A549 (cell line): ENCODE measurements at regions not wholly inside any gene's neighbourhood (a gene's known extent, or its start where the extent isn't known, plus 50 kb on each side); places are given as distances from the start of the nearest gene placed in this dataset.

Experiments used
- ATAC-seq, 2 experiments: fragments of 200-7000 bp in 1 of 2; fragments of >200 bp in 1 of 2; cut with Nextera tagmentation in 1 of 2; cut with Tn5 transposase in 1 of 2; 3 replicates each; pipeline versions ENCODE4 v1.8.0 to v1.9.1; 2018 to 2020; ENCODE audit warnings: mild to moderate bottlenecking in 1 of 2, moderate library complexity in 1 of 2
- CTCF ChIA-PET: fragments of 300-600 bp; sonication (Branson Sonifier 250); formaldehyde crosslinking; extraction: SDS; loops from one replicate; lab custom pipeline; 2021; ENCODE audit warnings: antibody characterized with exemption, inconsistent platforms; lab: Yijun Ruan, JAX
- POLR2A ChIA-PET: fragments of 350-600 bp; formaldehyde crosslinking; extraction: SDS; loops from one replicate; lab custom pipeline; 2021; ENCODE audit warnings: antibody characterized with exemption, inconsistent platforms; lab: Yijun Ruan, JAX
- DNase-seq, 2 experiments: peaks; one replicate each; pipeline versions ENCODE4 v3.0.0 to v3.0.0-alpha.2; 2011 to 2016; ENCODE audit warnings: low read depth in 1 of 2, low spot score in 1 of 2
- FAIRE-seq: peaks from 2 replicates; lab custom pipeline; 2011; peaks lifted over from hg19 to GRCh38; lab: Jason Lieb, UNC
- H3K27ac ChIP-seq, 2 experiments: fragments of >200 bp; sonication (Bioruptor Twin); formaldehyde crosslinking; 3 replicates each; pipeline ENCODE4 v1.5.1; 2016 to 2017
- H3K4me1 ChIP-seq: fragments of >200 bp; sonication (Bioruptor Twin); formaldehyde crosslinking; 3 replicates; pipeline ENCODE4 v1.6.1; 2016
- H3K4me2 ChIP-seq: fragments of >200 bp; sonication (Bioruptor Twin); formaldehyde crosslinking; 3 replicates; pipeline ENCODE4 v1.6.1; 2016
- H3K4me3 ChIP-seq: fragments of >200 bp; sonication (Bioruptor Twin); formaldehyde crosslinking; 3 replicates; pipeline ENCODE4 v1.5.1; 2016
- H3K9me3 ChIP-seq: fragments of >200 bp; sonication (Bioruptor Twin); formaldehyde crosslinking; 3 replicates; pipeline ENCODE4 v1.6.1; 2016
- BHLHE40 ChIP-seq: IDR thresholded peaks from 2 replicates; pipeline ENCODE4 v1.6.1; 2012; ENCODE audit warnings: low read depth, low read length, inconsistent platforms
- CHD2 ChIP-seq: fragments of 150-350 bp; IDR thresholded peaks from 2 replicates; pipeline ENCODE4 v1.6.1; 2014; ENCODE audit warnings: low read length; ENCODE audit not compliant: partially characterized antibody
- EHF ChIP-seq: fragments of 250-450 bp; sonication (Bioruptor Pico); IDR thresholded peaks from 2 replicates; pipeline ENCODE4 v1.5.0; 2020; ENCODE audit warnings: mild to moderate bottlenecking
- EP300 ChIP-seq, 2 experiments: fragments of >200 bp; sonication (Bioruptor Twin); formaldehyde crosslinking; IDR thresholded peaks; 2 replicates in 1 of 2; 3 replicates in 1 of 2; pipeline ENCODE4 v1.6.1; 2016 to 2017
- ESRRA ChIP-seq: fragments of 150-350 bp; IDR thresholded peaks from 2 replicates; pipeline ENCODE4 v1.6.1; 2014; ENCODE audit warnings: mild to moderate bottlenecking, low read length, borderline replicate concordance
- FOSL2 ChIP-seq, 2 experiments: fragments of 450-650 bp in 1 of 2; fragments of >200 bp in 1 of 2; sonication (Bioruptor Twin) in 1 of 2; formaldehyde crosslinking; IDR thresholded peaks; 2 replicates each; pipeline versions ENCODE4 v1.5.0 to v1.6.1; 2016 to 2020; ENCODE audit warnings: mild to moderate bottlenecking in 1 of 2, moderate library complexity in 1 of 2
- GATA3 ChIP-seq: IDR thresholded peaks from 2 replicates; pipeline ENCODE4 v1.6.1; 2012; ENCODE audit warnings: borderline replicate concordance
- HEYL ChIP-seq: fragments of 250-450 bp; sonication (Bioruptor Pico); IDR thresholded peaks from 2 replicates; pipeline ENCODE4 v1.8.0; 2021; ENCODE audit warnings: mild to moderate bottlenecking, moderate library complexity
- HOXB13 ChIP-seq: fragments of 250-450 bp; sonication (Bioruptor Pico); IDR thresholded peaks from 2 replicates; pipeline ENCODE4 v1.5.0; 2020; ENCODE audit warnings: low read depth, mild to moderate bottlenecking, moderate library complexity
- HOXB5 ChIP-seq: fragments of 250-450 bp; sonication (Bioruptor Pico); IDR thresholded peaks from 2 replicates; pipeline ENCODE4 v1.5.0; 2020; ENCODE audit warnings: mild to moderate bottlenecking, moderate library complexity
- KDM5A ChIP-seq: fragments of 200-600 bp; sonication (generic); IDR thresholded peaks from 2 replicates; pipeline ENCODE4 v1.6.1; 2016; ENCODE audit warnings: antibody characterized with exemption, mild to moderate bottlenecking
- MAZ ChIP-seq: fragments of 150-350 bp; IDR thresholded peaks from 2 replicates; pipeline ENCODE4 v1.6.1; 2014; ENCODE audit warnings: antibody characterized with exemption, low read depth, low read length, borderline replicate concordance
- MYC ChIP-seq: IDR thresholded peaks from 2 replicates; pipeline ENCODE4 v1.6.1; 2012; ENCODE audit warnings: mild to moderate bottlenecking, inconsistent platforms, low read length, improper control_type of control experiment, borderline replicate concordance
- NFE2L2 ChIP-seq: fragments of 150-350 bp; conservative IDR thresholded peaks from 2 replicates; pipeline ENCODE4 v1.6.1; 2014; ENCODE audit warnings: low read length
- NR3C1 ChIP-seq: fragments of >200 bp; sonication (Bioruptor Twin); formaldehyde crosslinking; IDR thresholded peaks from 3 replicates; pipeline ENCODE4 v1.6.1; 2017
- POLR2A ChIP-seq: IDR thresholded peaks from 2 replicates; pipeline ENCODE4 v1.6.1; 2012; ENCODE audit warnings: mild to moderate bottlenecking, low read length
- RAD21 ChIP-seq, 2 experiments: fragments of >200 bp in 1 of 2; sonication (Bioruptor Twin) in 1 of 2; formaldehyde crosslinking in 1 of 2; IDR thresholded peaks in 1 of 2; conservative IDR thresholded peaks in 1 of 2; 2 replicates in 1 of 2; 3 replicates in 1 of 2; pipeline ENCODE4 v1.6.1; 2012 to 2018; ENCODE audit warnings: inconsistent platforms in 1 of 2
- RNF2 ChIP-seq: fragments of 200-600 bp; sonication (generic); IDR thresholded peaks from 2 replicates; pipeline ENCODE4 v1.6.1; 2016; ENCODE audit warnings: low read depth, mild to moderate bottlenecking, antibody characterized with exemption, moderate library complexity, borderline replicate concordance
- SMC3 ChIP-seq: fragments of >200 bp; sonication (Bioruptor Twin); formaldehyde crosslinking; IDR thresholded peaks from 3 replicates; pipeline ENCODE4 v1.6.1; 2018; ENCODE audit warnings: inconsistent platforms
- TFCP2L1 ChIP-seq: fragments of 250-450 bp; sonication (Bioruptor Pico); IDR thresholded peaks from 2 replicates; pipeline ENCODE4 v1.5.0; 2021; ENCODE audit warnings: mild to moderate bottlenecking
- TP53 ChIP-seq: fragments of 250-450 bp; sonication (Bioruptor Pico); IDR thresholded peaks from 2 replicates; pipeline ENCODE4 v1.5.0; 2021; ENCODE audit warnings: mild to moderate bottlenecking, moderate library complexity
- ZNF302 ChIP-seq: fragments of 250-450 bp; sonication (Bioruptor Pico); IDR thresholded peaks from 2 replicates; pipeline ENCODE4 v1.9.0; 2021; ENCODE audit warnings: inconsistent platforms, mild to moderate bottlenecking, moderate library complexity
- WGBS: methylation state at CpG from one replicate; pipeline ENCODE4 v1.1.6; 2017; ENCODE audit errors: missing lambda C conversion rate; 5-methylcytosine and 5-hydroxymethylcytosine counted together
- TF ChIP-seq, protein P1 (sequence below): fragments of 450-650 bp; IDR thresholded peaks from 2 replicates; pipeline ENCODE4 v1.6.1; 2014; ENCODE audit warnings: antibody characterized with exemption
- TF ChIP-seq, protein P2 (sequence below): fragments of 250-450 bp; sonication (Bioruptor Pico); IDR thresholded peaks from 2 replicates; pipeline ENCODE4 v1.5.0; 2020; ENCODE audit warnings: low read depth, mild to moderate bottlenecking, moderate library complexity
- TF ChIP-seq, protein P3 (sequence below): IDR thresholded peaks from 2 replicates; pipeline ENCODE4 v1.6.1; 2012
- TF ChIP-seq, protein P4 (sequence below): IDR thresholded peaks from 2 replicates; pipeline ENCODE4 v1.6.1; 2012; ENCODE audit warnings: low read depth, borderline replicate concordance
- TF ChIP-seq, protein P5 (sequence below): IDR thresholded peaks from 2 replicates; pipeline ENCODE4 v1.6.1; 2012
- TF ChIP-seq, protein P6 (sequence below): fragments of 200-600 bp; sonication (generic); IDR thresholded peaks from 2 replicates; pipeline ENCODE4 v1.6.1; 2016; ENCODE audit warnings: antibody characterized with exemption, mild to moderate bottlenecking, moderate library complexity

DNA sequence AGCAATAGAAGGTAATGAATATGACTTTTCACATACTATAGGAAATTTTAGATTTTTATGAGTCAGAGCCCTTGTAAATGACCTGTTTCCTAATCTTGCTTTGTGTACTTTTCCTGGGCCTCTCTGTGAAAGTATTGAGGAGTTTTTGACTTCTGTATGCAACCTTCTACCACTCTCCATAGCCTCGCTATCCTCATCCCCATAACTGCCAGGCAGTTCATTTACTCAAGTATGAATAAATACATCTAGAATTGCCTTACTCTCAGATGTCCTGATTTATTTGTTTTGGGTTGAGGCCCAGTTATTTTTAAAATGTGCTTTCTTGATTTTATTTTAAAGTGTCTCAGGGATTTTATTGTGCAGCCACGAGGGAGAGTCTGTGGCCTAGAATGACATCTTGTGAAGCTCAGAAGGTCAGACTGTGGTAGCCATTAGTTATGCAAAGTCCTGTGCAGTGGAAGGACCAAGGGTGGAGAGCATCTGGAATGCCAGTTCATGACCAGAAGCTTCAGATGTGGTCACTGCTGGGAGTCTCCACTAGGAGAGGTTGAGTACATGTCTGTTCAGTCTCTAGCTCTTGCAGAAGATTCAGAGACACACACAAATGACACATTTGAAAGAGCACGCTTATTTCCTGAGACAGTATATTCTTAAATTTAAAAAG, 346.2 kb upstream of the IMPG1 start:
- Histone ChIP-seq H3K4me3 (no peak overlapping the region), H3K27ac (no peak overlapping the region), H3K9me3 (no peaks in the 10 kb centered on the region), H3K4me1 (no peaks in the 10 kb centered on the region), H3K4me2 (no peak overlapping the region)
- ChIA-PET POLR2A (no interaction called here), CTCF (no interaction called here)
- FAIRE-seq (no peak), DNase-seq (no peak), ATAC-seq (no peak)
- TF ChIP-seq EHF: no peak
- no peak for TF ChIP-seq CHD2
- TF ChIP-seq ESRRA: no peak
- no peak for TF ChIP-seq NR3C1
- no peak for TF ChIP-seq NFE2L2
- TF ChIP-seq HEYL: no peak
- no peak for TF ChIP-seq MYC
- no peak for TF ChIP-seq TP53 (CRISPR knock-in tag)
- no peak for TF ChIP-seq POLR2A
- no peak for TF ChIP-seq TFCP2L1 (CRISPR knock-in tag)
- no peak for TF ChIP-seq EP300 (IDR thresholded peaks at IDR 0.05)
- TF ChIP-seq, protein P1, sequence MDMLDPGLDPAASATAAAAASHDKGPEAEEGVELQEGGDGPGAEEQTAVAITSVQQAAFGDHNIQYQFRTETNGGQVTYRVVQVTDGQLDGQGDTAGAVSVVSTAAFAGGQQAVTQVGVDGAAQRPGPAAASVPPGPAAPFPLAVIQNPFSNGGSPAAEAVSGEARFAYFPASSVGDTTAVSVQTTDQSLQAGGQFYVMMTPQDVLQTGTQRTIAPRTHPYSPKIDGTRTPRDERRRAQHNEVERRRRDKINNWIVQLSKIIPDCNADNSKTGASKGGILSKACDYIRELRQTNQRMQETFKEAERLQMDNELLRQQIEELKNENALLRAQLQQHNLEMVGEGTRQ: no peak
- no peak for TF ChIP-seq GATA3
- no peak for TF ChIP-seq HOXB13 (CRISPR knock-in tag)
- TF ChIP-seq, protein P2, sequence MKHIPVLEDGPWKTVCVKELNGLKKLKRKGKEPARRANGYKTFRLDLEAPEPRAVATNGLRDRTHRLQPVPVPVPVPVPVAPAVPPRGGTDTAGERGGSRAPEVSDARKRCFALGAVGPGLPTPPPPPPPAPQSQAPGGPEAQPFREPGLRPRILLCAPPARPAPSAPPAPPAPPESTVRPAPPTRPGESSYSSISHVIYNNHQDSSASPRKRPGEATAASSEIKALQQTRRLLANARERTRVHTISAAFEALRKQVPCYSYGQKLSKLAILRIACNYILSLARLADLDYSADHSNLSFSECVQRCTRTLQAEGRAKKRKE (CRISPR knock-in tag): no peak
- no peak for TF ChIP-seq ZNF302 (CRISPR knock-in tag)
- TF ChIP-seq RNF2: no peak
- no peak for TF ChIP-seq HOXB5
- 43% methylated on average over 3 of the region's 3 CpGs for WGBS

DNA sequence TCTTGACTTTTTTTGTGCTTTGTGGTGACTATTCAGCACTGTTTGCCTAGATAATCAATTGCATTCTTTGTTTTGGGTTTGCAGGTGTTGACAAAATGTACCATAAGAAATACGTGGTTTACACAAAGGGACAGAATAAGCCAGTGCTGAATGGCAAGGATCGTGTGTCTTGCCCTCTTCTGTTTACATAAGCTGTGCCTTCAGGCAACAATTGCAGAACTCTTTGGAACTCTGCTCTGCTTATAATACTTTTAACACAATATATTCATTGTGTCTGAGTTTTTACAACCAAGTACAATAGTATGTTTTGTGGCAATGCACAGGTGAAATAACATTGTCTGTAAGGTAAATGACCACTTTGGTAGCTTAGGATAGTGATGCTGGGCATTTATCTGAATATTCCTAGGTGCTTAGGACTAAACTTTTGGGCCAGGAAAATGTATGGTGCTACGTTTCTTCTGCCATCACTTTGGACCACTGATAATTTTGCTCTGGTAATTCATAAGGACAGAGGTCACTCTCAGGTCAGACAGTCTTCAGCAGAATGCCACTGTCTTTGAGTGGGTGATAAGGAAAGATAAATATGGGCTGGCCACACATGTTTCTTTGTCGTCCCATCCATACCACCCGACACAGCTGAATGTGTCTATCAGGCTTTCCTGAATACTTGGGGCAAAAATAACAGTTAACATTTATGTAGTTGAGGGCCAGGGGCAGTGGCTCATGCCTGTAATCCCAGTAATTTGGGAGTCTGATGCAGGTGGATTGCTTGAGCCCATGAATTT, 344.6 kb upstream of the IMPG1 start:
- no peaks in the 10 kb centered on the region for H3K9me3 ChIP-seq
- FAIRE-seq (no peak), ATAC-seq (no peak), DNase-seq (no peak)
- no peaks in the 10 kb centered on the region for H3K4me1 ChIP-seq
- H3K27ac ChIP-seq: no peak overlapping the region
- ChIA-PET POLR2A (no interaction called here), CTCF (no interaction called here)
- WGBS: 13% methylated on average over 5 of the region's 5 CpGs
- H3K4me3 ChIP-seq: no peak overlapping the region
- H3K4me2 ChIP-seq: no peak overlapping the region
- no peak for TF ChIP-seq RAD21 (conservative IDR thresholded peaks at IDR 0.05 in 1 of 2, IDR thresholded peaks at IDR 0.05 in 1 of 2)
- TF ChIP-seq TP53 (CRISPR knock-in tag): no peak
- TF ChIP-seq, protein P3, sequence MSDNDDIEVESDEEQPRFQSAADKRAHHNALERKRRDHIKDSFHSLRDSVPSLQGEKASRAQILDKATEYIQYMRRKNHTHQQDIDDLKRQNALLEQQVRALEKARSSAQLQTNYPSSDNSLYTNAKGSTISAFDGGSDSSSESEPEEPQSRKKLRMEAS: no peak
- TF ChIP-seq FOSL2 (IDR thresholded peaks at IDR 0.05): no peak
- no peak for TF ChIP-seq FOSL2 (CRISPR knock-in tag; IDR thresholded peaks at IDR 0.05)
- TF ChIP-seq BHLHE40: no peak
- no peak for TF ChIP-seq MAZ
- TF ChIP-seq RNF2: no peak
- TF ChIP-seq, protein P4, sequence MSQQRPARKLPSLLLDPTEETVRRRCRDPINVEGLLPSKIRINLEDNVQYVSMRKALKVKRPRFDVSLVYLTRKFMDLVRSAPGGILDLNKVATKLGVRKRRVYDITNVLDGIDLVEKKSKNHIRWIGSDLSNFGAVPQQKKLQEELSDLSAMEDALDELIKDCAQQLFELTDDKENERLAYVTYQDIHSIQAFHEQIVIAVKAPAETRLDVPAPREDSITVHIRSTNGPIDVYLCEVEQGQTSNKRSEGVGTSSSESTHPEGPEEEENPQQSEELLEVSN: no peak
- no peak for TF ChIP-seq KDM5A
- TF ChIP-seq ZNF302 (CRISPR knock-in tag): no peak
- TF ChIP-seq, protein P5, sequence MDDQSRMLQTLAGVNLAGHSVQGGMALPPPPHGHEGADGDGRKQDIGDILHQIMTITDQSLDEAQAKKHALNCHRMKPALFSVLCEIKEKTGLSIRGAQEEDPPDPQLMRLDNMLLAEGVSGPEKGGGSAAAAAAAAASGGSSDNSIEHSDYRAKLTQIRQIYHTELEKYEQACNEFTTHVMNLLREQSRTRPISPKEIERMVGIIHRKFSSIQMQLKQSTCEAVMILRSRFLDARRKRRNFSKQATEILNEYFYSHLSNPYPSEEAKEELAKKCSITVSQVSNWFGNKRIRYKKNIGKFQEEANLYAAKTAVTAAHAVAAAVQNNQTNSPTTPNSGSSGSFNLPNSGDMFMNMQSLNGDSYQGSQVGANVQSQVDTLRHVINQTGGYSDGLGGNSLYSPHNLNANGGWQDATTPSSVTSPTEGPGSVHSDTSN: no peak
- TF ChIP-seq SMC3: no peak
- TF ChIP-seq, protein P6, sequence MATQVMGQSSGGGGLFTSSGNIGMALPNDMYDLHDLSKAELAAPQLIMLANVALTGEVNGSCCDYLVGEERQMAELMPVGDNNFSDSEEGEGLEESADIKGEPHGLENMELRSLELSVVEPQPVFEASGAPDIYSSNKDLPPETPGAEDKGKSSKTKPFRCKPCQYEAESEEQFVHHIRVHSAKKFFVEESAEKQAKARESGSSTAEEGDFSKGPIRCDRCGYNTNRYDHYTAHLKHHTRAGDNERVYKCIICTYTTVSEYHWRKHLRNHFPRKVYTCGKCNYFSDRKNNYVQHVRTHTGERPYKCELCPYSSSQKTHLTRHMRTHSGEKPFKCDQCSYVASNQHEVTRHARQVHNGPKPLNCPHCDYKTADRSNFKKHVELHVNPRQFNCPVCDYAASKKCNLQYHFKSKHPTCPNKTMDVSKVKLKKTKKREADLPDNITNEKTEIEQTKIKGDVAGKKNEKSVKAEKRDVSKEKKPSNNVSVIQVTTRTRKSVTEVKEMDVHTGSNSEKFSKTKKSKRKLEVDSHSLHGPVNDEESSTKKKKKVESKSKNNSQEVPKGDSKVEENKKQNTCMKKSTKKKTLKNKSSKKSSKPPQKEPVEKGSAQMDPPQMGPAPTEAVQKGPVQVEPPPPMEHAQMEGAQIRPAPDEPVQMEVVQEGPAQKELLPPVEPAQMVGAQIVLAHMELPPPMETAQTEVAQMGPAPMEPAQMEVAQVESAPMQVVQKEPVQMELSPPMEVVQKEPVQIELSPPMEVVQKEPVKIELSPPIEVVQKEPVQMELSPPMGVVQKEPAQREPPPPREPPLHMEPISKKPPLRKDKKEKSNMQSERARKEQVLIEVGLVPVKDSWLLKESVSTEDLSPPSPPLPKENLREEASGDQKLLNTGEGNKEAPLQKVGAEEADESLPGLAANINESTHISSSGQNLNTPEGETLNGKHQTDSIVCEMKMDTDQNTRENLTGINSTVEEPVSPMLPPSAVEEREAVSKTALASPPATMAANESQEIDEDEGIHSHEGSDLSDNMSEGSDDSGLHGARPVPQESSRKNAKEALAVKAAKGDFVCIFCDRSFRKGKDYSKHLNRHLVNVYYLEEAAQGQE: no peak
